HepG2 (cell line): ENCODE measurements at regions not wholly inside any gene's neighbourhood (a gene's known extent, or its start where the extent isn't known, plus 50 kb on each side); places are given as distances from the start of the nearest gene placed in this dataset.
A peak's percentile ranks its signal among the peaks of the same experiment; 100 is the strongest.

Experiments used
- ADNP ChIP-seq: sonication (generic); formaldehyde crosslinking; IDR thresholded peaks from 2 replicates; pipeline ENCODE4 v1.4.0; 2020; ENCODE audit warnings: missing genetic modification reagents
- ATF7 ChIP-seq, 2 experiments: fragments of 450-650 bp in 1 of 2; sonication (generic) in 1 of 2; formaldehyde crosslinking in 1 of 2; IDR thresholded peaks; 2 replicates each; pipeline versions ENCODE4 v1.4.0 to v1.6.1; 2016 to 2020; ENCODE audit warnings: antibody characterized with exemption in 1 of 2, mild to moderate bottlenecking in 1 of 2, missing genetic modification reagents in 1 of 2
- ATRX ChIP-seq: sonication (generic); formaldehyde crosslinking; IDR thresholded peaks from 2 replicates; pipeline ENCODE4 v1.4.0; 2020; ENCODE audit warnings: missing genetic modification reagents, borderline replicate concordance
- EEA1 ChIP-seq: sonication (generic); formaldehyde crosslinking; IDR thresholded peaks from 2 replicates; pipeline ENCODE4 v1.5.1; 2020; ENCODE audit warnings: mild to moderate bottlenecking, missing genetic modification reagents, borderline replicate concordance
- GATA4 ChIP-seq: sonication (generic); IDR thresholded peaks from 2 replicates; pipeline ENCODE4 v1.6.1; 2016; ENCODE audit warnings: antibody characterized with exemption, low read depth, borderline replicate concordance
- GPN1 ChIP-seq: sonication (generic); formaldehyde crosslinking; IDR thresholded peaks from 2 replicates; pipeline ENCODE4 v1.5.1; 2020; ENCODE audit warnings: missing genetic modification reagents, borderline replicate concordance
- IKZF4 ChIP-seq: sonication (generic); formaldehyde crosslinking; IDR thresholded peaks from 2 replicates; pipeline ENCODE4 v1.5.1; 2020; ENCODE audit warnings: borderline replicate concordance, mild to moderate bottlenecking, low read depth, missing genetic modification reagents; ENCODE audit errors: not compliant biosample characterization
- IRX3 ChIP-seq: sonication (generic); formaldehyde crosslinking; IDR thresholded peaks from 2 replicates; pipeline ENCODE4 v1.8.1; 2023; ENCODE audit warnings: mild to moderate bottlenecking, low read depth, missing genetic modification reagents, borderline replicate concordance
- MIER2 ChIP-seq: IDR thresholded peaks from 2 replicates; pipeline ENCODE4 v1.6.1; 2016; ENCODE audit warnings: missing biosample characterization, missing genetic modification reagents
- NKX3-1 ChIP-seq: sonication (generic); formaldehyde crosslinking; IDR thresholded peaks from 2 replicates; pipeline ENCODE4 v1.5.0; 2020; ENCODE audit warnings: missing genetic modification reagents
- NR3C1 ChIP-seq: sonication (generic); formaldehyde crosslinking; IDR thresholded peaks from 2 replicates; pipeline ENCODE4 v1.4.0; 2020; ENCODE audit warnings: missing genetic modification reagents
- PCBP2 ChIP-seq: fragments of 200-400 bp; formaldehyde crosslinking; optimal IDR thresholded peaks from 2 replicates; pipeline ENCODE3; 2018; ENCODE audit warnings: low read length, low read depth; ENCODE audit not compliant: poor library complexity, severe bottlenecking
- RFX3 ChIP-seq: IDR thresholded peaks from 2 replicates; pipeline ENCODE4 v1.6.1; 2016; ENCODE audit warnings: missing biosample characterization, missing genetic modification reagents
- SALL1 ChIP-seq: sonication (generic); formaldehyde crosslinking; IDR thresholded peaks from 2 replicates; pipeline ENCODE4 v1.8.0; 2022; ENCODE audit warnings: mild to moderate bottlenecking, missing genetic modification reagents
- SNAPC2 ChIP-seq: sonication (generic); formaldehyde crosslinking; IDR thresholded peaks from 2 replicates; pipeline ENCODE4 v1.8.1; 2022; ENCODE audit warnings: mild to moderate bottlenecking, missing genetic modification reagents
- TBX3 ChIP-seq: fragments of 450-650 bp; IDR thresholded peaks from 2 replicates; pipeline ENCODE4 v1.6.1; 2017; ENCODE audit warnings: antibody characterized with exemption, mild to moderate bottlenecking, inconsistent platforms, borderline replicate concordance
- U2AF2 ChIP-seq: fragments of 200-400 bp; formaldehyde crosslinking; IDR thresholded peaks from 2 replicates; pipeline ENCODE4 v1.6.1; 2017; ENCODE audit warnings: low read depth, mild to moderate bottlenecking, low read length
- ZFP1 ChIP-seq: IDR thresholded peaks from 2 replicates; pipeline ENCODE4 v1.6.1; 2016
- ZNF124 ChIP-seq: sonication (generic); formaldehyde crosslinking; IDR thresholded peaks from 2 replicates; pipeline ENCODE4 v1.4.0; 2020; ENCODE audit warnings: missing genetic modification reagents
- ZNF383 ChIP-seq: sonication (generic); formaldehyde crosslinking; IDR thresholded peaks from 2 replicates; pipeline ENCODE4 v1.4.0; 2020; ENCODE audit warnings: missing genetic modification reagents, mild to moderate bottlenecking, borderline replicate concordance
- ZNF598 ChIP-seq: sonication (generic); formaldehyde crosslinking; IDR thresholded peaks from 2 replicates; pipeline ENCODE4 v1.5.1; 2020; ENCODE audit warnings: mild to moderate bottlenecking, missing genetic modification reagents, borderline replicate concordance
- ZNF644 ChIP-seq: IDR thresholded peaks from 2 replicates; pipeline ENCODE4 v1.6.1; 2016; ENCODE audit warnings: low read depth
- TF ChIP-seq, protein P1 (sequence below): sonication (generic); formaldehyde crosslinking; IDR thresholded peaks from 2 replicates; pipeline ENCODE4 v1.4.0; 2020; ENCODE audit warnings: low read depth, missing genetic modification reagents
- TF ChIP-seq, protein P2 (sequence below): sonication (generic); formaldehyde crosslinking; IDR thresholded peaks from 2 replicates; pipeline ENCODE4 v1.5.0; 2020; ENCODE audit warnings: mild to moderate bottlenecking, missing genetic modification reagents
- TF ChIP-seq, protein P3 (sequence below): IDR thresholded peaks from 2 replicates; pipeline ENCODE4 v1.6.1; 2016; ENCODE audit warnings: missing genetic modification reagents, missing compliant biosample characterization
- TF ChIP-seq, protein P4 (sequence below): sonication (generic); formaldehyde crosslinking; IDR thresholded peaks from 2 replicates; pipeline ENCODE4 v1.4.0; 2020; ENCODE audit warnings: missing genetic modification reagents

DNA sequence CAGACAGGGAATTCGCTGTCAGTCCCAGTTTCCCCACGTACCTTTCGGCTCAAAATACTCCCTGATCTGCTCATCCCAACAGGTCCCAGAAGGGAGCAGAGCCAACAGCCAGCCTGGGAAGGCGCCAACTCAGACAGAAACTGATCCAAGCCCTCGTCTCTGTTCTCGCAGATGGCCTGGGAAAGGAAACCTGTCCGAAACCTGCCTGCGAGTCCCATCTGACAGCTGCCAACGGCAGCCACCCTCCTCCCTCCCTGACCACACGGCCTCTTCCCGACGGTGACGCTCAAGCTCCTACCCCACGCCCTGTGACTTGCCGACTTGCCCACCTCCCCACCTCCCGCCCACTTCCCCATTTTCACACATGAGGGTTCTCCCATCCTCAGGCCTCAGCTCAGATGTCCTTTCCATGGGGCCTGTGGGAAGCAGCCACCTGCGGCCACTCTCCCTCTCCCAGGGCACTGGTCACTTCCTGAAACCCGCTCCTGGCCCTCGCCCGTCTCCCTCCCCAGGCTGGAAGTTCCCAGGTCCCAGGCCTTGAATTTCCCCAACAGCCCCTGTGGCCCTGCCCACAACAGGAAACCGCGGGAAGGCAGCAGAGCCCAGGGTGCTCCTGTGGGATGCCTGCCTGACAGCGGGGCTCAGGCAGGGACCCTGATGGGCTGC, 60.9 kb upstream of the FBRSL1 start (continued):
- TF ChIP-seq, protein P1, sequence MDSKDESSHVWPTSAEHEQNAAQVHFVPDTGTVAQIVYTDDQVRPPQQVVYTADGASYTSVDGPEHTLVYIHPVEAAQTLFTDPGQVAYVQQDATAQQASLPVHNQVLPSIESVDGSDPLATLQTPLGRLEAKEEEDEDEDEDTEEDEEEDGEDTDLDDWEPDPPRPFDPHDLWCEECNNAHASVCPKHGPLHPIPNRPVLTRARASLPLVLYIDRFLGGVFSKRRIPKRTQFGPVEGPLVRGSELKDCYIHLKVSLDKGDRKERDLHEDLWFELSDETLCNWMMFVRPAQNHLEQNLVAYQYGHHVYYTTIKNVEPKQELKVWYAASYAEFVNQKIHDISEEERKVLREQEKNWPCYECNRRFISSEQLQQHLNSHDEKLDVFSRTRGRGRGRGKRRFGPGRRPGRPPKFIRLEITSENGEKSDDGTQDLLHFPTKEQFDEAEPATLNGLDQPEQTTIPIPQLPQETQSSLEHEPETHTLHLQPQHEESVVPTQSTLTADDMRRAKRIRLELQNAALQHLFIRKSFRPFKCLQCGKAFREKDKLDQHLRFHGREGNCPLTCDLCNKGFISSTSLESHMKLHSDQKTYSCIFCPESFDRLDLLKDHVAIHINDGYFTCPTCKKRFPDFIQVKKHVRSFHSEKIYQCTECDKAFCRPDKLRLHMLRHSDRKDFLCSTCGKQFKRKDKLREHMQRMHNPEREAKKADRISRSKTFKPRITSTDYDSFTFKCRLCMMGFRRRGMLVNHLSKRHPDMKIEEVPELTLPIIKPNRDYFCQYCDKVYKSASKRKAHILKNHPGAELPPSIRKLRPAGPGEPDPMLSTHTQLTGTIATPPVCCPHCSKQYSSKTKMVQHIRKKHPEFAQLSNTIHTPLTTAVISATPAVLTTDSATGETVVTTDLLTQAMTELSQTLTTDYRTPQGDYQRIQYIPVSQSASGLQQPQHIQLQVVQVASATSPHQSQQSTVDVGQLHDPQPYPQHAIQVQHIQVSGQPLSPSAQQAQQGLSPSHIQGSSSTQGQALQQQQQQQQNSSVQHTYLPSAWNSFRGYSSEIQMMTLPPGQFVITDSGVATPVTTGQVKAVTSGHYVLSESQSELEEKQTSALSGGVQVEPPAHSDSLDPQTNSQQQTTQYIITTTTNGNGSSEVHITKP = no peak; the same call in 1 of the 2 replicates
- TF ChIP-seq NKX3-1 (CRISPR knock-in tag) (no peak), IKZF4 (CRISPR knock-in tag) (peak; percentile 26), ZNF124 (CRISPR knock-in tag) (no peak), ADNP (no peak), GATA4 (no peak), IRX3 (no peak), RFX3 (CRISPR knock-in tag) (no peak), ZNF644 (CRISPR knock-in tag) (no peak), U2AF2 (no peak), PCBP2 (no peak), ATF7 (IDR thresholded peaks at IDR 0.05) (no peak), ATF7 (CRISPR knock-in tag; IDR thresholded peaks at IDR 0.05) (no peak), EEA1 (CRISPR knock-in tag) (no peak), GPN1 (CRISPR knock-in tag) (no peak), TBX3 (no peak), ZNF598 (no peak), SALL1 (CRISPR knock-in tag) (peak; percentile 37; the same call in 1 of the 2 replicates), MIER2 (CRISPR knock-in tag) (no peak), NR3C1 (CRISPR knock-in tag) (no peak), ATRX (CRISPR knock-in tag) (no peak), ZFP1 (no peak), SNAPC2 (no peak), ZNF383 (CRISPR knock-in tag) (no peak)
- TF ChIP-seq, protein P2, sequence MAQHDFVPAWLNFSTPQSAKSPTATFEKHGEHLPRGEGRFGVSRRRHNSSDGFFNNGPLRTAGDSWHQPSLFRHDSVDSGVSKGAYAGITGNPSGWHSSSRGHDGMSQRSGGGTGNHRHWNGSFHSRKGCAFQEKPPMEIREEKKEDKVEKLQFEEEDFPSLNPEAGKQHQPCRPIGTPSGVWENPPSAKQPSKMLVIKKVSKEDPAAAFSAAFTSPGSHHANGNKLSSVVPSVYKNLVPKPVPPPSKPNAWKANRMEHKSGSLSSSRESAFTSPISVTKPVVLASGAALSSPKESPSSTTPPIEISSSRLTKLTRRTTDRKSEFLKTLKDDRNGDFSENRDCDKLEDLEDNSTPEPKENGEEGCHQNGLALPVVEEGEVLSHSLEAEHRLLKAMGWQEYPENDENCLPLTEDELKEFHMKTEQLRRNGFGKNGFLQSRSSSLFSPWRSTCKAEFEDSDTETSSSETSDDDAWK (CRISPR knock-in tag) = no peak
- TF ChIP-seq, protein P3, sequence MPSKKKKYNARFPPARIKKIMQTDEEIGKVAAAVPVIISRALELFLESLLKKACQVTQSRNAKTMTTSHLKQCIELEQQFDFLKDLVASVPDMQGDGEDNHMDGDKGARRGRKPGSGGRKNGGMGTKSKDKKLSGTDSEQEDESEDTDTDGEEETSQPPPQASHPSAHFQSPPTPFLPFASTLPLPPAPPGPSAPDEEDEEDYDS (CRISPR knock-in tag) = no peak
- TF ChIP-seq, protein P4, sequence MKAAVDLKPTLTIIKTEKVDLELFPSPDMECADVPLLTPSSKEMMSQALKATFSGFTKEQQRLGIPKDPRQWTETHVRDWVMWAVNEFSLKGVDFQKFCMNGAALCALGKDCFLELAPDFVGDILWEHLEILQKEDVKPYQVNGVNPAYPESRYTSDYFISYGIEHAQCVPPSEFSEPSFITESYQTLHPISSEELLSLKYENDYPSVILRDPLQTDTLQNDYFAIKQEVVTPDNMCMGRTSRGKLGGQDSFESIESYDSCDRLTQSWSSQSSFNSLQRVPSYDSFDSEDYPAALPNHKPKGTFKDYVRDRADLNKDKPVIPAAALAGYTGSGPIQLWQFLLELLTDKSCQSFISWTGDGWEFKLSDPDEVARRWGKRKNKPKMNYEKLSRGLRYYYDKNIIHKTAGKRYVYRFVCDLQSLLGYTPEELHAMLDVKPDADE (CRISPR knock-in tag) = no peak
